Astrocyte (in vitro differentiated cells and primary cell): ENCODE measurements at regions not wholly inside any gene's neighbourhood (a gene's known extent, or its start where the extent isn't known, plus 50 kb on each side); places are given as distances from the start of the nearest gene placed in this dataset.

Experiments
- EZH2 ChIP-seq: IDR thresholded peaks from 2 replicates; pipeline ENCODE4 v1.6.1; 2012; ENCODE audit warnings: mild to moderate bottlenecking, low read length, inconsistent platforms; ENCODE audit not compliant: insufficient read depth
- TF ChIP-seq, protein P1 (sequence below): IDR thresholded peaks from 2 replicates; pipeline ENCODE4 v1.5.1; 2011; ENCODE audit warnings: low read depth, mild to moderate bottlenecking, inconsistent platforms, low read length, moderate library complexity; ENCODE audit not compliant: insufficient read depth

DNA sequence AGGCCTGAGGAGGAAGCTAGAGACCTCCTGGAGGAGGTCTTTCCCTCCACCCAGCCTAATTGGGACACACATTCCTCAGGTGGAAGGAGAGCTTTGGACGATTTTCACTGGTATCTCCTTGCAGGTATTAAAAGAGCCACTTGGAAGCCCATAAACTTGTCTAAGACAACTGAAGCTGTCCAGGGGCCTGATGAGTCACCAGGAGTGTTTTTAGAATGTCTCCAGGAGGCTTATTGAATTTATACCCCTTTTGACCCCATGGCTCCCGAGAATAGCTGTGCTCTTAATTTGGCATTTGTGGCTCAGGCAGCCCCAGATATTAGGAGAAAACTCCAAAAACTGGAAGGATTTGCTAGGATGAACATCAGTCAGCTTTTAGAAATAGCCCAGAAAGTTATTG, 922.7 kb upstream of the AMELY start:
- TF ChIP-seq, protein P1, sequence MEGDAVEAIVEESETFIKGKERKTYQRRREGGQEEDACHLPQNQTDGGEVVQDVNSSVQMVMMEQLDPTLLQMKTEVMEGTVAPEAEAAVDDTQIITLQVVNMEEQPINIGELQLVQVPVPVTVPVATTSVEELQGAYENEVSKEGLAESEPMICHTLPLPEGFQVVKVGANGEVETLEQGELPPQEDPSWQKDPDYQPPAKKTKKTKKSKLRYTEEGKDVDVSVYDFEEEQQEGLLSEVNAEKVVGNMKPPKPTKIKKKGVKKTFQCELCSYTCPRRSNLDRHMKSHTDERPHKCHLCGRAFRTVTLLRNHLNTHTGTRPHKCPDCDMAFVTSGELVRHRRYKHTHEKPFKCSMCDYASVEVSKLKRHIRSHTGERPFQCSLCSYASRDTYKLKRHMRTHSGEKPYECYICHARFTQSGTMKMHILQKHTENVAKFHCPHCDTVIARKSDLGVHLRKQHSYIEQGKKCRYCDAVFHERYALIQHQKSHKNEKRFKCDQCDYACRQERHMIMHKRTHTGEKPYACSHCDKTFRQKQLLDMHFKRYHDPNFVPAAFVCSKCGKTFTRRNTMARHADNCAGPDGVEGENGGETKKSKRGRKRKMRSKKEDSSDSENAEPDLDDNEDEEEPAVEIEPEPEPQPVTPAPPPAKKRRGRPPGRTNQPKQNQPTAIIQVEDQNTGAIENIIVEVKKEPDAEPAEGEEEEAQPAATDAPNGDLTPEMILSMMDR, result no peak
- TF ChIP-seq EZH2, result no peak
